ENCODE measurements at regions not wholly inside any gene's neighbourhood (a gene's known extent, or its start where the extent isn't known, plus 50 kb on each side); places are given as distances from the start of the nearest gene placed in this dataset.

DNA sequence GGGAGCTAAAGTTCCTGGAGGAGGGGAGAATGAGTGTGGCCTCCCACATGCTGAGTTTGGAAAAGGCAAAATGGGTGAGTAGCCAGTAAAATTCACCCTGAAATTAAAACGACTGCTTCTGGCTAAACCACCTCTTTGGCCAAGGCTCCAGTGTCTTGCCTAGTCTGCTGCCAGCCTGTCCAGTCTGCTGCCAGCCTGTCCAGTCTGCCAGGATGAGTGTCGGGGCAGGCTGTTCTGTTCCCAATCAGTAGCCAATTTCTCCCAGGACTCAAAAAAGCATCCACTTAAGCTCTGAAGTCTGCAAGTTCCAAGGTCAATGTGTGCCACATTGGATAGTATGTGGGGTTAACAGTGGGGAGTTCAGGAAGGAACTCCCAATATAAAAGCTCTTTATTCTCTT is 134.6 kb upstream of the KLHL29 start:
- no peaks in the 10 kb centered on the region for H3K4me1 ChIP-seq (ENCODE audit: control insufficient read depth, extremely low read depth, insufficient read depth, low read length)
- no peaks in the 10 kb centered on the region for H3K79me2 ChIP-seq (ENCODE audit: control insufficient read depth, insufficient read depth, low read length)
- no peak overlapping the region for H3K4me2 ChIP-seq (ENCODE audit: extremely low read depth, insufficient read depth, low read length)
- no peaks in the 10 kb centered on the region for H3K27me3 ChIP-seq (ENCODE audit: control insufficient read depth, insufficient read depth, low read length)
- H3K36me3 ChIP-seq (ENCODE audit: control insufficient read depth, insufficient read depth, low read length), result no peaks in the 10 kb centered on the region
- H3K9ac ChIP-seq (ENCODE audit: insufficient read depth, low read length), result no peak overlapping the region
- H3K9me3 ChIP-seq (ENCODE audit: control insufficient read depth, insufficient read depth, low read depth, low read length), result no peaks in the 10 kb centered on the region
- no peaks in the 10 kb centered on the region for H4K20me1 ChIP-seq (ENCODE audit: control insufficient read depth, extremely low read depth, insufficient read depth, low read length)
- no peak overlapping the region for H3K4me3 ChIP-seq (replicated peaks in 1 of 4; ENCODE audit: control extremely low read depth in 1 of 4, insufficient read depth in 1 of 4, low read depth in 3 of 4, low read length in 4 of 4)
- no peak overlapping the region for H3K27ac ChIP-seq (ENCODE audit: insufficient read depth, low read length)
- no peak overlapping the region for H2AFZ ChIP-seq (ENCODE audit: low read length)
- TF ChIP-seq, protein P1, sequence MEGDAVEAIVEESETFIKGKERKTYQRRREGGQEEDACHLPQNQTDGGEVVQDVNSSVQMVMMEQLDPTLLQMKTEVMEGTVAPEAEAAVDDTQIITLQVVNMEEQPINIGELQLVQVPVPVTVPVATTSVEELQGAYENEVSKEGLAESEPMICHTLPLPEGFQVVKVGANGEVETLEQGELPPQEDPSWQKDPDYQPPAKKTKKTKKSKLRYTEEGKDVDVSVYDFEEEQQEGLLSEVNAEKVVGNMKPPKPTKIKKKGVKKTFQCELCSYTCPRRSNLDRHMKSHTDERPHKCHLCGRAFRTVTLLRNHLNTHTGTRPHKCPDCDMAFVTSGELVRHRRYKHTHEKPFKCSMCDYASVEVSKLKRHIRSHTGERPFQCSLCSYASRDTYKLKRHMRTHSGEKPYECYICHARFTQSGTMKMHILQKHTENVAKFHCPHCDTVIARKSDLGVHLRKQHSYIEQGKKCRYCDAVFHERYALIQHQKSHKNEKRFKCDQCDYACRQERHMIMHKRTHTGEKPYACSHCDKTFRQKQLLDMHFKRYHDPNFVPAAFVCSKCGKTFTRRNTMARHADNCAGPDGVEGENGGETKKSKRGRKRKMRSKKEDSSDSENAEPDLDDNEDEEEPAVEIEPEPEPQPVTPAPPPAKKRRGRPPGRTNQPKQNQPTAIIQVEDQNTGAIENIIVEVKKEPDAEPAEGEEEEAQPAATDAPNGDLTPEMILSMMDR (conservative IDR thresholded peaks at IDR 0.05 in 1 of 2, IDR thresholded peaks at IDR 0.05 in 1 of 2; ENCODE audit: low read depth in 1 of 2, low read length in 2 of 2), result no peak
- TF ChIP-seq EZH2 (IDR thresholded peaks at IDR 0.05; ENCODE audit: low read length, missing control alignments), result no peak
- no peak for DNase-seq (ENCODE audit: low read depth in 2 of 2)

DNA sequence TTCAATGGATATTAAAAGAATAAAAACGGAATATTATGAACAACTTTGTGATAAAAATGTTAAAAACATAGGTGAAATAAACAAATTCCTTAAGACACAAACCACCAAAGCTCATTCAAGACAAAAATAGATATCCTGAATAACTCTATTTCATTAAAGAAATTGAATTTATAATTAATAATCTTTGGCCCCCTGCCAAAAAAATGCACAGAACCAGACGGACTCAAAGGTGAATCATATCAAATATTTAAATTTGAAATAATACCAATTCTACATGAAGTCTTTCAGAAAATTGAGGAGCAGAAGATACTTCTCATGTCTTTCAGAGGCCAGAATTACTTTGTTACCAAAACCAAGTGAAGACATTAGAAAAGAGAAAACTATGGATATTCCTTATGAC is 128.3 kb upstream of the KLHL29 start:
- no peak for TF ChIP-seq EZH2 (IDR thresholded peaks at IDR 0.05; ENCODE audit: low read length, missing control alignments)
- TF ChIP-seq, protein P1 (conservative IDR thresholded peaks at IDR 0.05 in 1 of 2, IDR thresholded peaks at IDR 0.05 in 1 of 2; ENCODE audit: low read depth in 1 of 2, low read length in 2 of 2), result no peak
- Histone ChIP-seq H3K4me1 (ENCODE audit: control insufficient read depth, extremely low read depth, insufficient read depth, low read length) (no peaks in the 10 kb centered on the region), H3K36me3 (ENCODE audit: control insufficient read depth, insufficient read depth, low read length) (no peaks in the 10 kb centered on the region), H3K4me2 (ENCODE audit: extremely low read depth, insufficient read depth, low read length) (no peak overlapping the region), H3K27ac (ENCODE audit: insufficient read depth, low read length) (no peak overlapping the region), H3K9me3 (ENCODE audit: control insufficient read depth, insufficient read depth, low read depth, low read length) (no peaks in the 10 kb centered on the region), H2AFZ (ENCODE audit: low read length) (no peak overlapping the region), H3K4me3 (replicated peaks in 1 of 4; ENCODE audit: control extremely low read depth in 1 of 4, insufficient read depth in 1 of 4, low read depth in 3 of 4, low read length in 4 of 4) (no peak overlapping the region), H3K79me2 (ENCODE audit: control insufficient read depth, insufficient read depth, low read length) (no peaks in the 10 kb centered on the region), H4K20me1 (ENCODE audit: control insufficient read depth, extremely low read depth, insufficient read depth, low read length) (no peaks in the 10 kb centered on the region), H3K27me3 (ENCODE audit: control insufficient read depth, insufficient read depth, low read length) (no peaks in the 10 kb centered on the region), H3K9ac (ENCODE audit: insufficient read depth, low read length) (no peak overlapping the region)
- DNase-seq (ENCODE audit: low read depth in 2 of 2), result no peak

DNA sequence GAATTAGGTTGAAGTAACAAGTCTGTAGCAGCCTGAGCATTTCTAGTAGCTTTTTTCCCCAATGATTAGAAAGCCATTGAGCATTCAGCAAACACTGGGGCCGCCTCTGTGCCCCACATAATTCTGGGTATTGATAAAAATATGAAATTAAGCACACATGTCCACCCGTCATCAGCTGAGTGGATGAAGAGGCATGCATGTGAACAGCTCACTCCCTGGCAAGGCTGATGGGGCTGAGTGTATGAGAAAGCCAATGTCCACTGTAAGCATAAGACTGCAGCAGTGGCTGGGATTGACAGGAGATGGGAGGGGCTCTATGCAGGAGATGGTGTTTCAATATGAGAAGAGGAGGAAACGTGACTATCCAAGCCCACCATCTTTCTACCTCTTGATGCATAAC is 124.4 kb upstream of the KLHL29 start:
- Histone ChIP-seq H3K79me2 (ENCODE audit: control insufficient read depth, insufficient read depth, low read length) (no peaks in the 10 kb centered on the region), H2AFZ (ENCODE audit: low read length) (no peak overlapping the region), H3K27ac (ENCODE audit: insufficient read depth, low read length) (no peak overlapping the region), H3K4me2 (ENCODE audit: extremely low read depth, insufficient read depth, low read length) (no peak overlapping the region), H3K27me3 (ENCODE audit: control insufficient read depth, insufficient read depth, low read length) (no peaks in the 10 kb centered on the region), H3K4me3 (replicated peaks in 1 of 4; ENCODE audit: control extremely low read depth in 1 of 4, insufficient read depth in 1 of 4, low read depth in 3 of 4, low read length in 4 of 4) (no peak overlapping the region), H3K36me3 (ENCODE audit: control insufficient read depth, insufficient read depth, low read length) (no peaks in the 10 kb centered on the region), H4K20me1 (ENCODE audit: control insufficient read depth, extremely low read depth, insufficient read depth, low read length) (no peaks in the 10 kb centered on the region), H3K4me1 (ENCODE audit: control insufficient read depth, extremely low read depth, insufficient read depth, low read length) (no peaks in the 10 kb centered on the region), H3K9me3 (ENCODE audit: control insufficient read depth, insufficient read depth, low read depth, low read length) (no peaks in the 10 kb centered on the region), H3K9ac (ENCODE audit: insufficient read depth, low read length) (no peak overlapping the region)
- no peak for TF ChIP-seq EZH2 (IDR thresholded peaks at IDR 0.05; ENCODE audit: low read length, missing control alignments)
- TF ChIP-seq, protein P1 (conservative IDR thresholded peaks at IDR 0.05 in 1 of 2, IDR thresholded peaks at IDR 0.05 in 1 of 2; ENCODE audit: low read depth in 1 of 2, low read length in 2 of 2), result no peak
- DNase-seq (ENCODE audit: low read depth in 2 of 2), result no peak
